ENCODE measurements at regions not wholly inside any gene's neighbourhood (a gene's known extent, or its start where the extent isn't known, plus 50 kb on each side); places are given as distances from the start of the nearest gene placed in this dataset.

DNA sequence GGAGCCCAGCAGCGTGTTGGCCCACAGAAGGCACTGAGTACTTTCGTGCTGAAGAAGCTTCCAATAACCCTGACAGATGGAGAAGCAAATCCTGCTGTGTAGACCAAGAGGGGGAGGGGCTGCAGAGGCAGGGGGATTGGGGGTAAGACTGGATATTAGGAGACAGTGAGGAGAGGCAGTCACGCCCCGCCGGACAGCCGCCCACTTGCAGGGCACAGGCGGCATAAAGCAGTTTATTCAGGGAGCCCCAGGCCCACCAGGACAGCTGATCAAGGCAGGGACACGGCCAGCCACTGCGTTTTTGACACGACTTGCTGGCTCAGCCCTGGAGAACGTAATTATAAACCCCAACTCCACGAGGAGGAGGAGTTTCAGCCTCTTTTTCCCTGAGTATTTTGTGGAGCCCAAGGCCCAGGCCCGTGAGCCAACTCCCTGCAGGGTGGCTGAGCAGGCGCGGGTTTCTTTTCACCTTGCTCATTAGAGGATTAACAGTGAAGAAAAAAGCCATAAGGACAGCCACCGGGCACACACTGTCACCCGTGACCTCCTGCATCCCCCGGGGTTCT lies 177.9 kb downstream of the TFAP2C start:
- TF ChIP-seq, protein P1, sequence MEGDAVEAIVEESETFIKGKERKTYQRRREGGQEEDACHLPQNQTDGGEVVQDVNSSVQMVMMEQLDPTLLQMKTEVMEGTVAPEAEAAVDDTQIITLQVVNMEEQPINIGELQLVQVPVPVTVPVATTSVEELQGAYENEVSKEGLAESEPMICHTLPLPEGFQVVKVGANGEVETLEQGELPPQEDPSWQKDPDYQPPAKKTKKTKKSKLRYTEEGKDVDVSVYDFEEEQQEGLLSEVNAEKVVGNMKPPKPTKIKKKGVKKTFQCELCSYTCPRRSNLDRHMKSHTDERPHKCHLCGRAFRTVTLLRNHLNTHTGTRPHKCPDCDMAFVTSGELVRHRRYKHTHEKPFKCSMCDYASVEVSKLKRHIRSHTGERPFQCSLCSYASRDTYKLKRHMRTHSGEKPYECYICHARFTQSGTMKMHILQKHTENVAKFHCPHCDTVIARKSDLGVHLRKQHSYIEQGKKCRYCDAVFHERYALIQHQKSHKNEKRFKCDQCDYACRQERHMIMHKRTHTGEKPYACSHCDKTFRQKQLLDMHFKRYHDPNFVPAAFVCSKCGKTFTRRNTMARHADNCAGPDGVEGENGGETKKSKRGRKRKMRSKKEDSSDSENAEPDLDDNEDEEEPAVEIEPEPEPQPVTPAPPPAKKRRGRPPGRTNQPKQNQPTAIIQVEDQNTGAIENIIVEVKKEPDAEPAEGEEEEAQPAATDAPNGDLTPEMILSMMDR (IDR thresholded peaks at IDR 0.05; ENCODE audit: low read depth) = no peak

DNA sequence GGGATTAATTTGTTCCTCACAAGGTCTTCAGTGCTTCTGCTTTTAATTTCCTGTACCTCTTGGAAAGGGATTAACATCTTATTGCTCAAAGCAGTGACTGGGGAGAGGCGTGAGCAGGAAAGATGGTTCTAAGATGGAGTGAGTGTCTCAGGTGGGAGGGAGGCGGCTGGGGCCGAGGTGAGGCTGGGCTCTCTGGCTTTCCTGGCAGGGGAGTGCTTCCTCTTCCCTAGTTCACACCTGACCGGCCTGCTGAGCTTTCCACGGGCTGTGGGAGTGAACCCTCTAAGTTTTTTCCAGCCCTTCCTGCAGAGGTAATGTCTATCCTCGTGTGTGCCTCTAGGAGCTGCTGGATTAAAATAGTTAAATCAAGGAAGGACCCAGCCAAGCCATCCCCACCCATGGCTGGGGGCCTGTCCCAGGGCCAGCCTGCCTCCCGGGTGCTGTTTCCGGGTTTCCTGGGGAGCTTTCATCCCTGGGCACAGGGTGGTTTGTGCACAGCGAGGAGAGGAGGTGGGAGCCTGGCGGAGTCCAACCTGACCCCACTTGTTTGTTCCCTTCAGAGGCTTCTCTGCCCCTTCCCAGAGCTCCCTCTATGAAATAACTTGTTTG lies 179.1 kb downstream of the TFAP2C start:
- TF ChIP-seq, protein P1 (IDR thresholded peaks at IDR 0.05; ENCODE audit: low read depth) = no peak

DNA sequence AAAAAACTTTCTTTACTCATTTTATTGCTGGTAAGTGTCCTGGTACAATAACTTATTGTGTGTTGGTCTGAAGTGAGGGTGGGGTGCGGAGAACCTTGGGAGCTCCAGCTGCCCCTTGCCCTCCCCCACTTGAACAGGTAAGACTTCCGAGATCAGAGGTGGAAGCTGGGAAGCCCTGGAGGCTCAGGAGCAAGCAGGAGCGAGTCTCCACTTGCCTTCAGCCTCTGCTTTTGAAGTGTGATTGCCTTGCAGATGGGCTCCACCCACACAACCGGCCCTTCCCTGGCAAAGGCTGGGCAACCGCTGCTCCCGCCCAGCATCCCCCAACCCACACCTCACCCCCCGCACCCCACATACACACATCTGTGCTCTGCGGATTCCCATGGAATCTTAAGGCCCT lies 179.6 kb downstream of the TFAP2C start:
- TF ChIP-seq, protein P1 (IDR thresholded peaks at IDR 0.05; ENCODE audit: low read depth) = no peak

DNA sequence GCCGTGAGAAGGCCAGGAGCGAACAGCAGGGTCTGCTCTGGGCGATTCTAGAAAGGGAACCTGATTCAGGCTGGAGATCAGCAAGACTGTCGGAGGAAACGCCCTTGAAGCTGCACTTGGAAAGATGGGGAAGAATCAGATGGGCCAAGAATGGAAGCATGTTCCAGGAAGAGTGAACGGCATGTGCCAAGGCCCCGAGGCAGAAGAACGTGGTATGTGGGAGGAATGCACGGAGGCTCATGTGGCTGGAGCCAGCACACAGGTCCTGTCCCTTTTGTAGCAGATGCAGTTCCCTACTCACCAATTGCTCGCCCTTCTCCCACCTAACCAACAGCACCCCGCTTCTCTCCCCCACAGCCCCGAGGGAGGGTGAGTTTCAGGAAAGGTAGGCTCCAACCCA lies 180.6 kb downstream of the TFAP2C start:
- TF ChIP-seq, protein P1 (IDR thresholded peaks at IDR 0.05; ENCODE audit: low read depth) = no peak

DNA sequence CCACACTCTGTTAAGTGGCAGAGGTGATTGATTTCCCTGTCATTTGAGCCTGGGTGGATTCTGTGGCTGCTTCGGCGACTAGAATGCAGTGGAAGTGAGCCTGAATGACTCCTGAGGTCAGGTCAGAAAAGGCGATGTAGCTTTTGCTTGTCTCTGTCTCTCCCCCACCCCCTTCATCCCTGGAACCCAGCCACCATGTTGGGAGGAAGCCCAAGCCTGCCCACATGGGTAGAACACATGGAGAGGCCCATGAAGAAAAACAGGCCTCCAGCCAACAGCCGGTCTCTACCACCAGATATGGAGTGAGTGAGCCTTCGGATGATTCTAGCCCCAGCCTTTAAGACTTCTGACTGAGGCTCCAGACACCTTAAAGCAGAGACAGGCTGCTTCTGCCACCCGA lies 181.0 kb downstream of the TFAP2C start:
- TF ChIP-seq, protein P1 (IDR thresholded peaks at IDR 0.05; ENCODE audit: low read depth) = no peak

DNA sequence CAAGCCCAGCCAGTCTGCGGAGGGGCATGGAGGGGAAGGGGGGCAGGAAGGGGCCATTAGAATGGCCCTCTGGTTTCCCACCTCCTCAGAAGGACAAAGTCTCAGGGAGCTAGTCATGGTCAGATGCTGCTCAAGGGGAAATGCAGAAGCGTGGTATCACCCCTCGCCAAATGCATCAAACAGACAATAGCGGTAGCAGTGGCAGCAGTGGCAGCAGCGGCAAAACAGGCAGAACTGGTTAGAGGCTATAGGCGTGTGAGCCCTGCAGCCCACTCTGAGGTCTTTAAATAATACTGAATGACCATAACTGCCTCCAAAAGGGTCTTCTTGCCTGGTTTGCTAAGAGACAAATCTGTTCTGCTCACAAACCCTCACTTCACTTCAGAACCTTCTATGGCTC lies 186.7 kb downstream of the TFAP2C start:
- TF ChIP-seq, protein P1 (IDR thresholded peaks at IDR 0.05; ENCODE audit: low read depth) = no peak

DNA sequence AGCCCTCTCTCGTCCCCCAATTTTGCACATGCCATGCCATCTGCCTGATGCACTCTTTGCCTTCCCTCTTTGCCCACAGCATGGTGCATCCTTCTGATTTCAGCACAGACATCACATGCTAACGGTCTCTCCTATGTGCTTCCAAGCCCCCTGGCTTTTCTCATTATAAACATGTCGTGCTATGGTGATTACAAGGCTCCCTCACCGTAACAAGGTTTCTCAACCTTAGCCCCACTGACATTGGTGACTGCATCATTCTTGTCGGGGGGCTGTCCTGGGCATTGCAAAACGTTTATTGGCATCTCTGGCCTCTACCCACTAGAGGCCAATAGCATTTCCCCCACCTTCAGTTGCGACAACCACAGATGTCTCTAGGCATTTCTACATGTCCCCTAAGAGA lies 187.2 kb downstream of the TFAP2C start:
- TF ChIP-seq, protein P1 (IDR thresholded peaks at IDR 0.05; ENCODE audit: low read depth) = no peak
